HEK293T (cell line): ENCODE measurements at regions not wholly inside any gene's neighbourhood (a gene's known extent, or its start where the extent isn't known, plus 50 kb on each side); places are given as distances from the start of the nearest gene placed in this dataset.

Source experiments
- CTCF ChIA-PET: fragments of 350-600 bp; formaldehyde crosslinking; extraction: SDS; loops from one replicate; lab custom pipeline; 2021; ENCODE audit warnings: antibody characterized with exemption, inconsistent platforms; lab: Yijun Ruan, JAX
- POLR2A ChIA-PET: fragments of 350-600 bp; formaldehyde crosslinking; extraction: SDS; loops from one replicate; lab custom pipeline; 2020; ENCODE audit warnings: antibody characterized with exemption, inconsistent platforms; lab: Yijun Ruan, JAX
- DNase-seq: peaks from one replicate; pipeline ENCODE4 v3.0.0; 2012; ENCODE audit warnings: mixed read lengths; ENCODE audit errors: extremely low spot score
- ARNT ChIP-seq: fragments of 450-650 bp; IDR thresholded peaks from 2 replicates; pipeline ENCODE4 v1.6.1; 2017; ENCODE audit warnings: mild to moderate bottlenecking
- BHLHE40 ChIP-seq: fragments of 450-650 bp; IDR thresholded peaks from 2 replicates; pipeline ENCODE4 v1.6.1; 2016; ENCODE audit warnings: mild to moderate bottlenecking, moderate library complexity, borderline replicate concordance
- CTBP1 ChIP-seq: fragments of 450-650 bp; IDR thresholded peaks from 2 replicates; pipeline ENCODE4 v1.6.1; 2016; ENCODE audit warnings: borderline replicate concordance
- ELF4 ChIP-seq: fragments of 450-650 bp; IDR thresholded peaks from 2 replicates; pipeline ENCODE4 v1.6.1; 2017; ENCODE audit warnings: antibody characterized with exemption
- FOXA1 ChIP-seq: fragments of 450-650 bp; IDR thresholded peaks from 2 replicates; pipeline ENCODE4 v1.6.1; 2016; ENCODE audit warnings: mild to moderate bottlenecking
- FOXK2 ChIP-seq: fragments of 450-650 bp; IDR thresholded peaks from 2 replicates; pipeline ENCODE4 v1.6.1; 2016; ENCODE audit warnings: mild to moderate bottlenecking
- FOXM1 ChIP-seq: fragments of 450-650 bp; IDR thresholded peaks from 2 replicates; pipeline ENCODE4 v1.6.1; 2017; ENCODE audit warnings: mild to moderate bottlenecking, borderline replicate concordance
- HDGF ChIP-seq: fragments of 450-650 bp; IDR thresholded peaks from 2 replicates; pipeline ENCODE4 v1.6.1; 2017; ENCODE audit warnings: antibody characterized with exemption, borderline replicate concordance
- L3MBTL2 ChIP-seq: fragments of 450-650 bp; conservative IDR thresholded peaks from 2 replicates; pipeline ENCODE4 v1.6.1; 2016; ENCODE audit warnings: mild to moderate bottlenecking
- LEF1 ChIP-seq: fragments of 450-650 bp; IDR thresholded peaks from 2 replicates; pipeline ENCODE4 v1.6.1; 2017; ENCODE audit warnings: mild to moderate bottlenecking, borderline replicate concordance
- NFRKB ChIP-seq: fragments of 450-650 bp; IDR thresholded peaks from 2 replicates; pipeline ENCODE4 v1.6.1; 2016; ENCODE audit warnings: mild to moderate bottlenecking, moderate library complexity
- PKNOX1 ChIP-seq: fragments of 450-650 bp; IDR thresholded peaks from 2 replicates; pipeline ENCODE4 v1.6.1; 2016
- SUZ12 ChIP-seq: fragments of 450-650 bp; IDR thresholded peaks from 2 replicates; pipeline ENCODE4 v1.6.1; 2016; ENCODE audit warnings: mild to moderate bottlenecking
- TARDBP ChIP-seq: fragments of 450-650 bp; IDR thresholded peaks from 2 replicates; pipeline ENCODE4 v1.6.1; 2016
- ZNF384 ChIP-seq: fragments of 450-650 bp; IDR thresholded peaks from 2 replicates; pipeline ENCODE4 v1.6.1; 2016

- TF ChIP-seq FOXK2 = no peak
- no peak for TF ChIP-seq SUZ12
- TF ChIP-seq L3MBTL2 = no peak
- no peak for TF ChIP-seq LEF1
- no peak for TF ChIP-seq CTBP1
- TF ChIP-seq ZNF384 = no peak
- POLR2A ChIA-PET = no interaction called here
- CTCF ChIA-PET = no interaction called here
- DNase-seq = no peak
Measured at GRCh38 chr9:118008246-118008645, 304.0 kb downstream of the TLR4 start.

GRCh38 chr9:118009614-118010013, 305.4 kb downstream of the TLR4 start:
- ChIA-PET CTCF (no interaction called here), POLR2A (no interaction called here)
- TF ChIP-seq LEF1 (no peak), PKNOX1 (no peak)
- no peak for DNase-seq

- TF ChIP-seq TARDBP (no peak), SUZ12 (no peak), LEF1 (no peak), BHLHE40 (no peak), FOXM1 (no peak), ELF4 (no peak), FOXA1 (no peak), CTBP1 (no peak)
- no peak for DNase-seq
- ChIA-PET POLR2A (no interaction called here), CTCF (no interaction called here)
Measured at GRCh38 chr9:118017607-118018122, 313.5 kb downstream of the TLR4 start.

GRCh38 chr9:118023644-118024043, 319.4 kb downstream of the TLR4 start:
- ChIA-PET POLR2A (no interaction called here), CTCF (no interaction called here)

GRCh38 chr9:118028225-118028624, 324.0 kb downstream of the TLR4 start:
- ChIA-PET CTCF (interaction anchor here (0.5 kb wide), 1 partner anchor 523 kb away, joined by 3 read pairs; no protein-coding TSS in a partner anchor), POLR2A (no interaction called here)
- TF ChIP-seq BHLHE40 (no peak), FOXA1 (no peak), PKNOX1 (no peak), SUZ12 (no peak), CTBP1 (no peak), L3MBTL2 (no peak), TARDBP (no peak), ZNF384 (no peak), FOXK2 (no peak), FOXM1 (no peak), ARNT (no peak), HDGF (no peak)
- no peak for DNase-seq

More at GRCh38 chr9:118023644-118024043, 319.4 kb downstream of the TLR4 start:
- TF ChIP-seq ARNT = no peak
- TF ChIP-seq ZNF384 = no peak
- TF ChIP-seq NFRKB = no peak
- TF ChIP-seq FOXM1 = no peak
- DNase-seq = no peak

- TF ChIP-seq SUZ12 = no peak
- TF ChIP-seq ELF4 = no peak
- TF ChIP-seq PKNOX1 = no peak
- TF ChIP-seq LEF1 = no peak
- no peak for TF ChIP-seq FOXA1
- TF ChIP-seq FOXK2 = no peak
- CTCF ChIA-PET = no interaction called here
- POLR2A ChIA-PET = no interaction called here
- DNase-seq = no peak
Measured at GRCh38 chr9:118029425-118029824, 325.2 kb downstream of the TLR4 start.

GRCh38 chr9:118034701-118035100, 330.5 kb downstream of the TLR4 start:
- DNase-seq = no peak
- ChIA-PET CTCF (no interaction called here), POLR2A (no interaction called here)
- TF ChIP-seq LEF1 = no peak
- no peak for TF ChIP-seq CTBP1
- no peak for TF ChIP-seq FOXA1
- TF ChIP-seq FOXM1 = no peak
- TF ChIP-seq TARDBP = no peak

- CTCF ChIA-PET = no interaction called here
- no peak for TF ChIP-seq FOXA1
- no peak for TF ChIP-seq ARNT
- no peak for TF ChIP-seq NFRKB
- no peak for TF ChIP-seq FOXK2
- TF ChIP-seq ZNF384 = no peak
- TF ChIP-seq LEF1 = no peak
- TF ChIP-seq L3MBTL2 = no peak
- TF ChIP-seq PKNOX1 = no peak
- TF ChIP-seq FOXM1 = no peak
- POLR2A ChIA-PET = no interaction called here
- DNase-seq = no peak
Measured at GRCh38 chr9:118038713-118039112, 334.5 kb downstream of the TLR4 start.
